DMS114 treated with DMSO at 0.1 percent for 48 hours (cell line): ENCODE measurements at regions not wholly inside any gene's neighbourhood (a gene's known extent, or its start where the extent isn't known, plus 50 kb on each side); places are given as distances from the start of the nearest gene placed in this dataset.

Experiments used
- DNase-seq: peaks from one replicate; lab custom pipeline; 2025; ENCODE audit not compliant: unreplicated experiment; lab: John Stamatoyannopoulos, UW

DNA sequence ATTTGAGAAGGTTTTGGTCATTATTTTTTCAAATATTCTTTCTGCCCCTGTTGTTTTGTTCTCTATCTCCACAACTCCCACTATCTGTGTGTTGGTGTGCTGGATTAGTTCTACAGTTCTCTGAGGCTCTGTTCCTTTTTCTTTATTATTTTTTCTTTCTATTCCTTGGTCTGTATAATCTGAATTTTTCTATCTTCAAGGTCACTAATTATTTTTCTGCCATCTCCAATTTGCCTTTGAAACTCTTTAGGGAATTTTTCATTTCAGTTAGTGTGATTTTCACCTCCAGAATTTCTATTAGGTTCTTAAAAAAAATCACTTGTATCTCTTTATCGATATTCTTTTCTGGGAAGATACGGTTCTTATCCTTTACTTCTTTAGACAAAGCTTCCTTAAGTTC is 82.1 kb upstream of the GGTLC1 start:
- DNase-seq = no peak

DNA sequence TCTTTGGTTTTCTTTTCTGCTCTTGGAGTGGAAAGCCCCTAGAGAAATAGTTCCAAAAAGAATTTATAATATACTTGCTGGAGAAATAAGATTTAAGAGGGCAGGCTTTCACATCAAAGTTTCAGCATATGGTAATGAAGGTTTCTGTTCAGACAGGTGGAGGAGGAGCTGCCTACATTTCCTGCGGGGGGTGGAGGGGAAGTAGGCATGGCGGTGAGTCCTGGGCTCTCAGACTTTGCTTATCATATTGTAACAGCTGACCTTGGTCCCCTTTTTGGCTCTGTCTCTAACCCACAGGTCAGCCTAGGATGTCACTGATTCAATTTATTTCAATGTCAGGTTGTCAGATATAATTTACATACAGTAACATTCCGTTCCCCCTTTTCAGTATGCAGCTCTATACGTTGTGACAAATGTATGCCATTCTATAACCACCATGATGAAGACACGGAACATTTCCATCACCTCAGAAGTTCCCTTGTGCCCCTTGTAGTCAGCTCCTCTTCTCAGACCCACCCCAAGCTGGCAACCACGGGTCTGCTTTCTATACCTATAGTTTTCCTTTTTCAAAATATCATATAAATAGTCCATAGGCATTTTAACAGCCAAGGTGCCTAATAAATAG is 77.6 kb upstream of the GGTLC1 start:
- DNase-seq = no peak

DNA sequence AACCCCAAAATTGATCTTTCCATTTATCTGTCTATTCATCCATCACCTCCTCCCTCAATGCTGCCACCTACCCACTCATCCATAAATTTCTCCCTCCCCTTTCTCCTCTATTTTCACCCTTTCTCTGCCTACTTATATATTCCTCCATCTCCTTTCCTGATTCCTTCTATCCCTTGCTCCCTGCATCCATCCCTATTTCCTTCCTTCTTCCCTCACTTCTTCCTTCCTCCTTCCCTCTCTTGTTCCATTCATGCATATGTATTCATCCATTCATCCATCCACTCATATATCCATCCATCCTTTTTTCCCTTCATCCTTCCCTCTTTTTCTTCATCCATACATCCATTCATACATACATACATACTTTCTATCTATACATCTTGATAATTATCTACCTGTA is 76.3 kb upstream of the GGTLC1 start:
- no peak for DNase-seq

DNA sequence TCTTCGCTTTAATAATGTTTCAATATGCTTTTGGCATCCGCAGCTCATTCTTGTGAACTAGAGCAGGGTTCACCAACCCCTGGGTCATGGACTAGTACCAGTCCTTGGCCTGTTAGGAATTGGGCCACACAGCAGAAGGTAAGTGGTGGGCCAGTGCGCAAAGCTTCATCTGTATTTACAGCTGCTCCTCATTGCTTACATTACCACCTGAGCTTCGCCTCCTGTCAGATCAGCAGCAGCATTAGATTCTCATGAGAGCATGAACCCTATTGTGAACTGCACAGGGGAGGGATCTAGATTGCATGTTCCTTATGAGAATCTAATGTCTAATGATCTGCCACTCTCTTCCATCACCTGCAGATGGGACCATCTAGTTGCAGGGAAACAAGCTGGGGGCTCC is 75.5 kb upstream of the GGTLC1 start:
- DNase-seq = no peak

DNA sequence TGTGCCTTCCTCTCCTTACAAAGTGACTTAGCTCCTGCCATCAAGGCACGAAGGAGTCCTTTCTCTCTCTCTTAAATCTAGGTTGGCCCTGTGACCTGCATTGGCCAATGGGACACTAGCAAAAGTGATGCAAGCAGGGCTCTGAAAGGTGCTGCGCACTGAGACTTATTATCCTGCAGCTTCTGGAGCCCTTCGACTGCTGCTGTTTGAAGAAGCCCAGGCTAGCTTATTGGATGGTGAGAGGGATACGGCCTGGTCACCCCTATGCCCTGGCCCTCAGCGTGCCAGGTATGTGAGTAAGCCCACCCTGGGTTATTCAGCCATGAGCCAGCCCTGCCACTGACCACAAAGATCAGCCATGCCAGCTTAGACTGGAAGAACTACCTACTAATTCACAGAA is 74.5 kb upstream of the GGTLC1 start:
- no peak for DNase-seq

DNA sequence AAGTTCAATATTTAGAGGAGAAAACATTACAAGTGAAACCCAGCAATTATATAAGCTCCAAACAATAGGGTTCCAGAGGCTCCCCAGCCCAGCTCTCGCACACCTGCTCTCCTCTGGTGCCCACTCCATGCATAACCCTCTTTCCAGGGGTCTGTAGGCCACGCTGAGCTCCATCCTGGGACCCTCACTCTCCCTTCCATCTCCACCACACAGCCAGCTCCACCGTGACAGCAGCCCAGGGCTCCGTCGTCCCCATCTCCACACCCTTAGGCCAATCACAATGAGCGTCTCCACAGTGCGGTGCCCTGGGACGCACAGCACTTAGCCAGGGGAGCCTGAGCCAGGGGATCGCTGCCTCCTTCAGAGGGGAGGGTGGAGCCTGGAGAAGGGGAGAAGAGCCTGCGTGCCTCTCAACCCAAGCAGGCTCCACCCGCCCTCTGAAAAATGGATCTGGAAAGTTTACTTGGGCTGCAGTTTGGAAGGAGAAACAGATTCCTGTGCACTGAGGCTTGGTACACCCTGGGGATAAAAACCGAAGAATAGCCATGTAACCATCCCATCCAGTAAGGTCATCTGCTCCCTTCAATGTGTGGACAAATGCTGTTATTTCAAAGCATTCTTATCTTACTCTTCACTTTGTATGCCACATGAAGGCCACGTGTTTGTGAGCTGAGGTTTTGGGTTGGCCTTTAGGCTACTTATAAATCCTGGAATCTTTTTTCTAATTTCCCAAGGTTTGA is 72.4 kb upstream of the GGTLC1 start:
- DNase-seq = no peak

DNA sequence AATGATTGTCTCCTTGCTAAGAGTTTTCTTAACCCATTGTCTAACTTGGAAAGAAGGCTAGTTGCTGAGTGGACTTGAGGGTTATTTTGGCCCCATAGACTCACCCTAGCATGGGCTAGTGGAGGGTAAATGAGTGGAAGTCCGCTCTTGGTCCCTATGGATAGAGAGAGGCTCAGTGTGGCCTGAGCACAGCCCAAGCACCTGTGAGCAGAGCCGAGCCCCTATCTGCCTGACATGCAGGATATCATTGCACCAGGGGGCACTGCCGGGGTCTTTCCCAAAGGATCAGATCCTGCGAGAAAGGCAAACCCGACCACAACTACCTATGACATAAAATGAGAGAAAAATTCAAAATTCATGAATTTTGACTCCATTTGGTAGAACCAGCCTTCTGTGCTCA is 70.6 kb upstream of the GGTLC1 start:
- no peak for DNase-seq

DNA sequence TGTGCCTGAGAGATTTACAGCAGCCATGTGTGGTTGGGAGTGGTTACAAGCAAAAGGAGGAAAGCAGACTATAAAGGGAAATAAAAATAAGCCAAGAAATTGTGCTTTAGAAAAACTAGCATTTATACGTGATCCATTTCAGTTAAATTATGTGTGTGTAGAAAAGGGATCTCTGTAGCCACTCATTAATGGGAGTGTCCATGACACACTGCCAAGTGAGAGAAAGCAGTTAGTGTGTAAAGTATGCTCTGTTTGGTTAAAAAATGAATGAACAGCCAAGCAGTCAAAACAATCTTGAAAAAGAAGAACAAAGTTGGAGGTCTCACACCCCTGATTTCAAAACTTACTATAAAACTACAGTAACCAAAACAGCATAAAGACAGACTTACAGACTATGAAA is 67.9 kb upstream of the GGTLC1 start:
- no peak for DNase-seq

DNA sequence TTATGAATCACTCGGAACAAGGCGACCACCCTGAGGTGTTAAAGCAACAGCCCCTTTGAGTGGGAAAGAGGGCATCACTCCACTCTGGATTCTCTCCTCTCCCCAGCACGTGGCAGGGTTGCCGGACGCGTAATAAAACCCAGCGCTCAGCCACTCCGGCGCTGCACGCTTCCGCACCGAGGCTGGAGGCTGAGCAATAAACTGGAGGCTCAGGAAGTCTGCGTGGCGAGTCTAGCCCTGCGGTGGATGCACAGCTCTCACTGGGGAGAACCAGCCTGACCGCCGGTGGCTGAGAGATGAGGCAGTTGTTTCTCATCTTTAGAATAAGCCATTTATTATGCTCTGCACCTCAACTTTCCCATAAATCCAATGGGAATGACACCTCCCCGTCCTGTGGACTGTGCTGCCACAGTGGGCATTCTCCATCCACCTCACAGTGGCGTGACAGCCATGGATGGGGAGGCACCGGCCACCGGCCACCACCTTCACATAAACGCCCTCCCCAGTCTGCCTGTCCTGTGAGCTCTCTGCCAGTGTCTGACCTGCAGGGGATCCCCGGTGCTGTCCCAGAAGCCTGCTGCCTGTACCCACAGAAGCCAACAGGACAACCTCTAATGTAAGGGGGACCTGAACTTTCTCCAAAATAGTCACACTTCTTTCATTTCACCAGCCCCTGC is 64.2 kb upstream of the GGTLC1 start:
- no peak for DNase-seq

DNA sequence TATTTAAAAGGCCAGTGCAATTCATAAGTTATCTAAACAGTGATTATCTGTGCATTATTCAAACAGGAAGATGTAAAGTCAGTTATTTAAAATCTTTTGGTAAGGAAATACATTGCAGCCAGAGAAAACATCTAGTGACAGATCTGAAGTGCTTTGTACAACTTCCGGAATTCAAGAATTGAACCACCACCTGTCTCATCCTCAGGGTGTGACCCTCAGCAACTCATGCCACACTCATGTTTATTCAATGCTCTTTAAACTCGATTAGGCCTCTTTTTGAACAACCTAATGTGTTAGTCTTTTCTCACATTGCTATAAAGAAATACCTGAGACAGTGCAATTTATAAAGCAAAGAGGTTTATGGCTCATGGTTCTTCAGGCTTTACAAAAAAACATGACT is 62.6 kb upstream of the GGTLC1 start:
- no peak for DNase-seq

DNA sequence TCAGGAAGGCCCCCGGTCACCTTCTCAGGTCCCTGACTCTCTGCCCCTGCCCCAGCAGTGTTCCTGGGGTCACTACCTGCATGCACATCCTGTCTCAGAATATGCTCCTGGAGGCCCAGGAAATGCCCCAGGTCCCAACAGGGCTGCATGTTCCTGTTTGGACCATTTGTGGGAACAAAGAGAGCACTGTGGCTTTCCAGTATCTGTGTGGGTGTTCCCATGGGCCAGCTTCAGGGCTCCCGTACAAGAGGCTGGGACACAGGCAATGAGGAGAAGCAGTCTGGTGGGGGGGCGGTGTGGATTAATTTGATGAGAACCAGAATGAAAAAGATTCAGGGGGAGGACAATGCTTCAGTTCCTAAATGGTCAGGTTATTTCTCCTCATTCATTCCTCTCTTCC is 61.5 kb upstream of the GGTLC1 start:
- no peak for DNase-seq

DNA sequence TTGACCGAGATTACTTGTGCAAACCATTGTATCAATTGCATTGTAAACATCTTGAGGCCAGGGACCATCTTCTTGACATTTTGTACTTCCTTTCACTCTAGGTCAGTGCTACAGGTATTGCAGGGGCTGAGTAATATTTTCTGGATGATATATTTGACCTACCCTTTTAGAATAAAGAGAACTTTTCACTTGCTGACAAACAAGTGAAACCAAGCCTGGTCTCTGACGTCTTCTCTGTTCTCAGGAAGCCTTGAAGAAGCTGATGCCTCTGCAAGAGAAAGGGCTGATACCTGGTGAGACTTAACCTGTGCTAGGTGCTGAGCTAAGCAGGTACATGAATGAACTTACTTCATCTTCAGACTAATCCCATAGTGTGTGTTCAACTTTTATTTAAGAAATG is 60.5 kb upstream of the GGTLC1 start:
- no peak for DNase-seq

DNA sequence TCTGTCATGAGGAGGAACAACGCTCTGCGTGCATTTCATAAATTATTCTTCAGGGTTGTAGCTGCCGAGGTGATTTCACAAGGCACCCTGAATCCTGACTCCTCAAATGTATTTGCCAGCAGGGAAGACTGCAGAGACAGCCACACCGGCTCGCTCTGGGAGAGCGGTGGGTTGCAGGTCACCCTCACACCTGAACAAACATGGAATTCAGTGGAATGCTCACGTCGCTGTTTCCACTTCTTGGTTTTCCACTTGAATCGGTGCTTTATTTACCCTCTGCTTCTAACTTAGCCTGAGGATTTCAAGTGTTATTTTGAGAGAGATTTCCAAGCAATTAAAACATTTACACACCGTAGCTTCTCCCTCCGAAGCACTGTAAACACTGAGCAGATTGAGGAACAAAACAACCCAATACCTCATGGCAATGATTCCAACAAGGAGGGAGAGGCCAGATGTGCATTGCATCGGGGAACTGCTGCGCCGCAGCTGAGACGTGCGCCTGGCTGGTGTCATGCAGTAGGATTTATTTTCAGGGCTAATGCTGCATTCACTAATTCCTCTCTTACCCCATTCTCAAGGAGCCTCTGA is 59.5 kb upstream of the GGTLC1 start:
- no peak for DNase-seq

DNA sequence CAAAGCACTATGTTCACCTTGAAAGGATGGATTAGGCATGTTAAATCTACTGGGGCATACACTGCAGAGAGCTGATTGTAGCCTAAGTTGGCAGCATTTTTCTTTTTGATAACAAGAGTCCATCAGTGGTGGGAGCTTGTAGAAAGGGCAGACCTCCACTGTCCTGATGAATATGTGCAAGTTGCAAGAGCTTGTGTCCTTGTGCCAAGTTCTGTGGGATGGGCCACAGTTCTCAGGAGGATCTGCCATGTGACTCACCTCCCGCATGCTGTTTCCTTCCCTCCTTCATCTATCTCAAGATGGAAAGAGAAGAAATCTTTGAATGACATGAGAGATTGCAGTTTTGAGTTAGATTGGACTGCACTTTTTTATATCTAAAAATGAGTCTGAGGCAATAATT is 58.3 kb upstream of the GGTLC1 start:
- no peak for DNase-seq

DNA sequence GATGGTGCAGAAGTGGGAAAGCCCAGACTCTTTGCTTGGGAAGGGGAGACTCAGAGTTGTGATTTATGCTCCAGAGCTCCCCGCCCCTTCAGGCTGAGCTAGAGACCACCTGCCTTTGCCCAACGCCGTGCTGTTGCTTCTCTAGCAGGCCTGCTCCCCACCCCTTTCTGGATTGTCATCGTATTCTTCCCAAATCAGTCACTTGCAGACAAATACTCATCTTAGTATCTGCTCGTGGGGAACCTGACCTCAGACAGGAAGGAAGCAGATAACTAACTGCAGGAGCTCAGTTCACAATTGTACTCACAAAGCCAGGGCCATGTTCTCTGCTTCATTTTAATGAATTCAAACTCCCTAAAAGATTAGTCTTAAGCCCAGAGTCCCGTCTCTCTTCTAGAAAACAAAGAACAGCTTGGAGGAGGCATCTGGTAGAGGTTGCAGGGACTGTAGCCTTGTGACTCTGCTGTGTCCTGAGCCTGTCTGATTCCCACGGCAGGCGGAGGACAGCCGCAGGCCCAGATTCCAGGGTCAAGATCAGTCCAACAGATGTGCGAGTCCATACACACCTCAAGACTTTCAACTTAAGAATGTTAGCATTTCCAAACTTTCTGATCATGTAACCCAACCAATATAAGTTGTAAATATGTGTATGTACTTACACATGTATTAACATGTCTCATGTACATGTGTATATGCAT is 57.2 kb upstream of the GGTLC1 start:
- DNase-seq = no peak

DNA sequence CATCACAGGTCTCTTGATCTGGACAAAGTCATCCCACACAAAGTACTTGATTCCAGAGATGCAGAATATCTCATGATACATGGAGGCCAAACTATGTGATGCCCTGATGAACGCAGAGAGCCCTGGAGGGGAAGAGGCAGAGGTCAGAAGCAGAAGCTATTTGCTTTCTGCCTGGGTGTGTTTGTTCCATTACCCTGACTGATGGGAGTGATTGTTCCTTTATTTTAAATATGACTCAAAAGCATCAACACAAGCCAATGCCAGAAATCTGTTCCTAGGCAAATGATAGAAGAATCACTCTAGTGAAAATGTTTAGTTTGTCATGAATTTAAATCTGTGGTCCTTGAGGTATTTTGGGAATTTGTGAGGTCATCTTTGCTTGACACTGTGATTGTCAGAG is 54.7 kb upstream of the GGTLC1 start:
- no peak for DNase-seq

DNA sequence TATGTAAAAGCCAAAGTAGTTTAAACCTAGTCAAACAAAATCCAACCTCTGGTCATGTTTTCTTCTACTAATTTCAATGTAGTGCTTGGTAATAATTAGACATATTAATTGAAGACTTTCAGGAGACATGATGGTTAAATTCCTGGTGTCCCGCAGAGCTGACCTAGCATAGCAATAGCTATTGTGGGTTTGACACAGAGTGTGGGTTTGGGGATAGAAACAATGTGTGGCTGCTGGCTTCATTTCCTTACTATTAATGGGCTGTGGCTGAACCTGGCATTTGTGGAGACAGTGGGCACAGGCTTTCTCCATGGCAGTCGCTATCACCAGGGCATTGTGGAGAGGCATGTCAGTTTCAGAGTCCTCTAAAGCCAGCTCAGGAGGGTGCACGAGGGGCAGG is 54.1 kb upstream of the GGTLC1 start:
- no peak for DNase-seq

DNA sequence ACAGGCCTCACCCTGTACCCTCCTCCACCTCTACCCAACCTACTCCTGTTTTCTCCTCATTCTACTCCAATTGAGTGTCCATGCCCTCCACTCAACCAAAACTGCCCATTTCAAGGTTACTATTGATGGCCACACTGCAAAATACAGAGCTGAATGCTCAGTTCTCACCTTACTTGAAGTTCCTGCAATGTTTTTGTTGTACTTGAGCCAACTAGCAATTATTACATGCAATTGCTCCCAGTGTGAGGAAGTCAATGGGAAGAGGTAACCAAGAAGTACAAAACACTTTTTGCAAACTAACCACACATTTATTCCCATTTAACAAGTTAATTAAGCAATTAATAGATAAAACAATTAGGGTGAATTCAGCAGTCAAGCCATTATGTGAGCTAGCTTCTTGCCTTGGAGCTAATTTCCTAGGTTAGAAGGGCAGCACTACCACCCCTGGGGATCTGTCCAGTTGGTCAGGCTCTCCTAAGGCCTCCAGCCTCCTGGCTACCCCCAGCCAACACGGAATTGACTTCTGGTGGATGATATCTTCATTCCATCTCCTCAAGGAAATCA is 52.4 kb upstream of the GGTLC1 start:
- no peak for DNase-seq

DNA sequence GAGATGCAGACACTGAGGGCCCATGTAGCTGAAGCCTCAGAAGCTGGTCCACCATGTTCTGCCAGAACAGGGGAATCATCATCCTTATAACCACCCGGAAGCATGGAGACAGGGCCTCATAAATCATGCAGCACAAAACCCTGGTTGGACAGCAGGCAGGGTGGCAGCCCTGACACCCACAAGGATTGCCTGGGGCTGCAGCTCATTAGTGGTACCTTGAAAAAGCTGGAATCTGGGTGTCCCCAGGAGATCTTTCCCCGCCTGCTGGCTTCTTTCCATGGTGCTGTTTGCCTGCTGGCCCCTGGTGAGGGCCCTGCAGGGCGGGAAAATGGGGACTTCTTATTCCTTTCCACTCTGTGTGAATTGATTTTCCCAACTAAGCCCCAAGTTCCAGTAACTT is 50.6 kb upstream of the GGTLC1 start:
- DNase-seq = no peak
